HCT116 (cell line): ENCODE measurements at regions not wholly inside any gene's neighbourhood (a gene's known extent, or its start where the extent isn't known, plus 50 kb on each side); places are given as distances from the start of the nearest gene placed in this dataset.

Experiments
- ATAC-seq: fragments of 200-7000 bp; cut with Tn5 transposase; 2 replicates; pipeline ENCODE4 v1.9.1; 2020; ENCODE audit warnings: mild to moderate bottlenecking, moderate library complexity
- BruUV-seq: library from RNA; stranded (reverse); fragments of 400-500 nt; replicated peaks from 2 replicates; lab custom pipeline; 2021; lab: Mats Ljungman, UMichigan
- CTCF ChIA-PET: fragments of 300-600 bp; sonication (Branson Sonifier 250); formaldehyde crosslinking; loops from one replicate; lab custom pipeline; 2021; ENCODE audit warnings: antibody characterized with exemption; lab: Charles Lee
- POLR2A ChIA-PET: fragments of 300-600, 350-600 bp; sonication (Branson Sonifier 250); formaldehyde crosslinking; loops from one replicate; lab custom pipeline; 2021; ENCODE audit warnings: antibody characterized with exemption; lab: Charles Lee
- RAD21 ChIA-PET, 2 experiments: fragments of 300-600 bp; sonication (Branson Sonifier 250); formaldehyde crosslinking; loops; one replicate each; lab custom pipeline; 2023; ENCODE audit warnings: low total read pairs in 2 of 2; ENCODE audit not compliant: uncharacterized antibody in 2 of 2, unreplicated experiment in 2 of 2, low non-redundant PET in 1 of 2; lab: Charles Lee
- DNase-seq: peaks from one replicate; pipeline ENCODE4 v3.0.0-alpha.2; 2010; ENCODE audit warnings: low read depth, low spot score
- H2AFZ ChIP-seq: fragments of 200-600 bp; shearing (Covaris generic), sonication (generic); 2 replicates; pipeline ENCODE4 v1.6.1; 2017; ENCODE audit warnings: low read depth, mixed run types, mixed read lengths, antibody characterized with exemption, low read length; ENCODE audit not compliant: poor library complexity, severe bottlenecking
- H3K27ac ChIP-seq: 2 replicates; pipeline ENCODE4 v1.5.1; 2012; ENCODE audit warnings: low read depth, low read length
- H3K27me3 ChIP-seq: fragments of 200-600 bp; sonication (generic); 2 replicates; pipeline ENCODE4 v1.6.1; 2016; ENCODE audit warnings: mixed run types, low read length, mixed read lengths; ENCODE audit not compliant: insufficient read depth
- H3K36me3 ChIP-seq, 2 experiments: fragments of 200-500 bp in 1 of 2; fragments of 200-600 bp in 1 of 2; sonication (Bioruptor generic) in 1 of 2; sonication (generic) in 1 of 2; 2 replicates each; pipeline versions ENCODE4 v1.5.1 to v1.6.1; 2014 to 2016; ENCODE audit warnings: low read length in 2 of 2, inconsistent platforms in 1 of 2, mixed read lengths in 1 of 2, mixed run types in 1 of 2; ENCODE audit not compliant: insufficient read depth in 2 of 2, control insufficient read depth in 1 of 2
- H3K4me1 ChIP-seq, 2 experiments: fragments of 200-600 bp in 1 of 2; sonication (generic) in 1 of 2; 2 replicates each; pipeline versions ENCODE4 v1.5.1 to v1.6.1; 2012 to 2017; ENCODE audit warnings: low read length in 2 of 2, inconsistent platforms in 1 of 2, mild to moderate bottlenecking in 1 of 2, mixed read lengths in 1 of 2, mixed run types in 1 of 2, moderate library complexity in 1 of 2; ENCODE audit not compliant: insufficient read depth in 2 of 2, control insufficient read depth in 1 of 2
- H3K4me2 ChIP-seq: fragments of 200-600 bp; sonication (generic); 2 replicates; pipeline ENCODE4 v1.6.1; 2017; ENCODE audit warnings: mixed run types, low read length, mixed read lengths
- H3K4me3 ChIP-seq, 2 experiments: fragments of 200-600 bp in 1 of 2; sonication (generic) in 1 of 2; replicated peaks in 1 of 2; 2 replicates each; pipeline ENCODE4 v1.5.1; 2011 to 2016; ENCODE audit warnings: low read length in 2 of 2, control low read depth in 1 of 2, low read depth in 1 of 2, mild to moderate bottlenecking in 1 of 2, mixed read lengths in 1 of 2, mixed run types in 1 of 2
- H3K79me2 ChIP-seq: fragments of 200-600 bp; sonication (generic); 2 replicates; pipeline ENCODE4 v1.6.1; 2017; ENCODE audit warnings: mild to moderate bottlenecking, mixed run types, low read length, moderate library complexity, mixed read lengths; ENCODE audit not compliant: insufficient read depth
- H3K9ac ChIP-seq: fragments of 200-600 bp; sonication (generic); 2 replicates; pipeline ENCODE4 v1.6.1; 2016; ENCODE audit warnings: low read length, mixed read lengths
- H3K9me2 ChIP-seq: fragments of 200-600 bp; sonication (generic), shearing (Covaris generic); 2 replicates; pipeline ENCODE4 v1.6.1; 2017; ENCODE audit warnings: mixed run types, mild to moderate bottlenecking, moderate library complexity; ENCODE audit not compliant: insufficient read depth
- H3K9me3 ChIP-seq, 2 experiments: fragments of 200-500 bp in 1 of 2; fragments of 200-600 bp in 1 of 2; sonication (Bioruptor generic) in 1 of 2; sonication (generic) in 1 of 2; 2 replicates each; pipeline ENCODE4 v1.6.1; 2014 to 2017; ENCODE audit warnings: low read length in 2 of 2, mixed read lengths in 2 of 2, inconsistent platforms in 1 of 2, low read depth in 1 of 2, mild to moderate bottlenecking in 1 of 2, mixed run types in 1 of 2, moderate library complexity in 1 of 2; ENCODE audit not compliant: control insufficient read depth in 1 of 2, insufficient read depth in 1 of 2
- H4K20me1 ChIP-seq: fragments of 200-600 bp; sonication (generic), shearing (Covaris generic); 2 replicates; pipeline ENCODE4 v1.6.1; 2017; ENCODE audit warnings: mixed run types, mild to moderate bottlenecking, moderate library complexity; ENCODE audit not compliant: insufficient read depth
- CBX3 ChIP-seq: IDR thresholded peaks from 2 replicates; pipeline ENCODE4 v1.6.1; 2012; ENCODE audit warnings: low read depth
- EZH2 ChIP-seq: fragments of 200-600 bp; sonication (generic); IDR thresholded peaks from 2 replicates; pipeline ENCODE4 v1.6.1; 2017; ENCODE audit warnings: antibody characterized with exemption, mixed run types
- FOSL1 ChIP-seq: IDR thresholded peaks from 2 replicates; pipeline ENCODE4 v1.6.1; 2012; ENCODE audit warnings: low read depth
- RAD21 ChIP-seq: IDR thresholded peaks from 2 replicates; pipeline ENCODE4 v1.6.1; 2012; ENCODE audit warnings: low read depth, mild to moderate bottlenecking
- REST ChIP-seq: IDR thresholded peaks from 2 replicates; pipeline ENCODE4 v1.6.1; 2012; ENCODE audit warnings: low read depth
- SP1 ChIP-seq: IDR thresholded peaks from 2 replicates; pipeline ENCODE4 v1.6.1; 2012; ENCODE audit warnings: low read depth
- TCF7L2 ChIP-seq: IDR thresholded peaks from 2 replicates; pipeline ENCODE4 v1.7.0; 2011; ENCODE audit warnings: borderline replicate concordance, inconsistent platforms; ENCODE audit not compliant: insufficient read depth, insufficient read length; ENCODE audit errors: extremely low read depth
- YY1 ChIP-seq: IDR thresholded peaks from 2 replicates; pipeline ENCODE4 v1.6.1; 2011; ENCODE audit warnings: low read length, low read depth, moderate library complexity, mild to moderate bottlenecking; ENCODE audit not compliant: insufficient replicate concordance; ENCODE audit errors: extremely low read depth
- ZBTB33 ChIP-seq: IDR thresholded peaks from 2 replicates; pipeline ENCODE4 v1.6.1; 2011; ENCODE audit warnings: mild to moderate bottlenecking, low read length, moderate library complexity; ENCODE audit not compliant: insufficient replicate concordance; ENCODE audit errors: extremely low read depth
- ZNF274 ChIP-seq: fragments of 200-500 bp; sonication (Bioruptor generic); IDR thresholded peaks from 2 replicates; pipeline ENCODE4 v1.6.1; 2014; ENCODE audit warnings: mild to moderate bottlenecking, low read depth, low read length, inconsistent platforms
- intact Hi-C: fragments of 100-400 bp; cut with micrococcal nuclease; formaldehyde crosslinking; loops from 2 replicates; pipeline ENCODE4 v1.10.0; 2022

GRCh38 chr2:215718890-215719289, 283.0 kb upstream of the FN1 start (continued):
- TF ChIP-seq ZBTB33, result no peak

GRCh38 chr2:215718436-215718835, 282.6 kb upstream of the FN1 start:
- CTCF ChIA-PET, result no interaction called here
- Histone ChIP-seq H3K79me2 (no peaks in the 10 kb centered on the region), H3K27me3 (no peaks in the 10 kb centered on the region), H3K9me2 (no peaks in the 10 kb centered on the region; the same call in 1 of the 2 replicates), H2AFZ (no peak overlapping the region)
- no peak for ATAC-seq
- no peak for DNase-seq
- RAD21 ChIA-PET, result no interaction called here
- TF ChIP-seq SP1 (no peak), ZNF274 (no peak), TCF7L2 (no peak), CBX3 (no peak), REST (no peak), EZH2 (no peak), RAD21 (no peak), FOSL1 (no peak), YY1 (no peak)
- TF ChIP-seq, all 23 proteins: peak for 0
- Histone ChIP-seq H3K4me3 (no peak overlapping the region), H3K4me1 (no peaks in the 10 kb centered on the region), H3K4me2 (no peak overlapping the region), H4K20me1 (no peaks in the 10 kb centered on the region), H3K9ac (no peak overlapping the region), H3K36me3 (no peaks in the 10 kb centered on the region), H3K27ac (no peak overlapping the region), H3K9me3 (no peaks in the 10 kb centered on the region)
- POLR2A ChIA-PET, result no interaction called here
- intact Hi-C loops, result no loop called here
- no TSS peak for BruUV-seq
